SKM-1 treated with dmso at 0.1 percent for 144 hours (cell line): ENCODE measurements at regions not wholly inside any gene's neighbourhood (a gene's known extent, or its start where the extent isn't known, plus 50 kb on each side); places are given as distances from the start of the nearest gene placed in this dataset.
"Not testable (repeated sequence)": the region's sequence is repeated elsewhere in the genome, so short reads cannot be mapped to it uniquely, and the experiment has no call there.

Experiments
- DNase-seq: peaks from one replicate; lab custom pipeline; 2025; ENCODE audit not compliant: unreplicated experiment; lab: John Stamatoyannopoulos, UW

GRCh38 chr4:54861201-54861600, 203.4 kb downstream of the KIT start:
- no peak for DNase-seq

GRCh38 chr4:54855191-54855854, 197.6 kb downstream of the KIT start:
- DNase-seq, result no peak

- DNase-seq, result no peak
Observed at GRCh38 chr4:54852602-54853001, 194.8 kb downstream of the KIT start.

- no peak for DNase-seq
Observed at GRCh38 chr4:54852054-54852453, 194.3 kb downstream of the KIT start.

GRCh38 chr4:54844911-54845310, 187.2 kb downstream of the KIT start:
- no peak for DNase-seq

GRCh38 chr4:54843946-54844345, 186.2 kb downstream of the KIT start:
- no peak for DNase-seq

- no peak for DNase-seq
Observed at GRCh38 chr4:54843106-54843505, 185.3 kb downstream of the KIT start.

- no peak for DNase-seq
Observed at GRCh38 chr4:54842656-54843055, 184.9 kb downstream of the KIT start.

GRCh38 chr4:54842226-54842625, 184.5 kb downstream of the KIT start:
- no peak for DNase-seq

GRCh38 chr4:54840992-54841768, 183.4 kb downstream of the KIT start:
- DNase-seq, result no peak

- DNase-seq, result no peak
Observed at GRCh38 chr4:54840430-54840829, 182.7 kb downstream of the KIT start.

- no peak for DNase-seq
Observed at GRCh38 chr4:54838301-54838700, 180.5 kb downstream of the KIT start.

GRCh38 chr4:54837576-54838140, 179.9 kb downstream of the KIT start:
- DNase-seq, result no peak

- not testable (repeated sequence) for DNase-seq
Observed at GRCh38 chr4:54828361-54828760, 170.6 kb downstream of the KIT start.

GRCh38 chr4:54823616-54824015, 165.9 kb downstream of the KIT start:
- no peak for DNase-seq

GRCh38 chr4:54819034-54819433, 161.3 kb downstream of the KIT start:
- peak; percentile 89 for DNase-seq

- no peak for DNase-seq
Observed at GRCh38 chr4:54818481-54818880, 160.7 kb downstream of the KIT start.

- no peak for DNase-seq
Observed at GRCh38 chr4:54813674-54814073, 155.9 kb downstream of the KIT start.

GRCh38 chr4:54806351-54806750, 148.6 kb downstream of the KIT start:
- DNase-seq, result no peak

- no peak for DNase-seq
Observed at GRCh38 chr4:54802336-54802735, 144.6 kb downstream of the KIT start.

GRCh38 chr4:54800831-54801530, 143.2 kb downstream of the KIT start:
- peak; percentile 8 for DNase-seq

- DNase-seq, result no peak
Observed at GRCh38 chr4:54794579-54794978, 136.8 kb downstream of the KIT start.
